ENCODE measurements at regions not wholly inside any gene's neighbourhood (a gene's known extent, or its start where the extent isn't known, plus 50 kb on each side); places are given as distances from the start of the nearest gene placed in this dataset.
A peak's percentile ranks its signal among the peaks of the same experiment; 100 is the strongest.
"Not testable (repeated sequence)": the region's sequence is repeated elsewhere in the genome, so short reads cannot be mapped to it uniquely, and the experiment has no call there.

DNA sequence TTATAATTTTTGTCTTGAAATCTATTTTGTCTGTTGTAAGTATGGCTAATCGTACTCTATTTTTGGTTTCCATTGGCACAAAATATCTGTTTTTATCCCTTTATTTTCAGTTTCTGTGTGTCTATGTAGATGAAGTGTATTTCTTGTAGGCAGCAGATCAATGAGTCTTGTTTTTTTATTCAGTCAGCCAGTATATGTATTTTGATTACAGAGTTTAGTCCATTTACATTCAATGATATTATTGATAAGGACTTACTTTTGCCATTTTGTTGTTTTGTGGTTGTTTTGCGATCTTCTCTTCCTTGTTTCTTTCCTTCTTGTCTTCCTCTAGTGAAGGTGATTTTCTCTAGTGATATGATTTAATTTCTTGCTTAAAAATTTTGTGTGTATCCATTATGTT is 336.3 kb upstream of the SPRY2 start:
- no peak for DNase-seq

DNA sequence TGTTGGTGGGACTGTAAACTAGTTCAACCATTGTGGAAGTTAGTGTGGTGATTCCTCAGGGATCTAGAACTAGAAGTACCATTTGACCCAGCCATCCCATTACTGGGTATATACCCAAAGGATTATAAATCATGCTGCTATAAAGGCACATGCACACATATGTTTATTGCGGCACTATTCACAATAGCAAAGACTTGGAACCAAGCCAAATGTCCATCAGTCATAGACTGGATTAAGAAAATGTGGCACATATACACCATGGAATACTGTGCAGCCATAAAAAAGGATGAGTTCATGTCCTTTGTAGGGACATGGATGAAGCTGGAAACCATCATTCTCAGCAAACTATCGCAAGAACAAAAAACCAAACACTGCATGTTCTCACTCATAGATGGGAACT is 334.5 kb upstream of the SPRY2 start:
- not testable (repeated sequence) for DNase-seq

DNA sequence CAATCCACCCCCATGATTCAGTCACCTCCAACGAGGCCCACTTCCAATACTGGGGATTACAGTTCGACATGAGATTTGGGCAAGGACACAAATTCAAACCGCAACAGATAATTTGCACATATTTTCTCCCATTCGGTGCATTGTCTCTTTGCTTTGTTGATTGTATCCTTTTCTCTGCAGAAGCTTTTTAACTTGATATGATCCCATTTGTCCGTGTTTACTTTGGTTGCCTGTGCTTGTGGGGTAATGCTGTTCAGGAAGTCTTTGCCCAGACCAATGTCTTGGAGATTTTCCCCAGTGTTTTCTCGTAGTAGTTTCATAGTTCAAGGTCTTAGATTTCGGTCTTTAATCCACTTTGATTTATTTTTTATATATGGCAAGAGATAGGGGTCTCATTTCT is 330.8 kb upstream of the SPRY2 start:
- no peak for DNase-seq

DNA sequence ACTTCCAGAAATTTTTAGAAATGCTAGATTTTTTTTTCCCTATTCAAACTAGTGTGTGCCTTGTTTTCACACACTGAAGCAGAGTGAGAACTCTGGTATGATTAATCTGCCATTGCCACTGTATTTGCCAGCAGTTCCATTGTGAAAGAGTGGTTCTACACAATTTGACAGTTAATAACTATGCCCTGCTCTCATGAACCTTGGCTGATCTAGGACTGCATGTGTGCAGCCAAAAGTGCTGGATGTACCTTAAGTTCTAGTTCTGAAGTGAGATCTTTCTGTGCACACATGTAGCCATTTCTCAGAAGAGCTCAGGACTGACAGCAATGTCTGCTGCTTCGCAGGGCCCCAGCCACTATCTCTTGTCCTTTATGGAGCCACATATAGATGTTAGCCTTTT is 328.2 kb upstream of the SPRY2 start:
- DNase-seq, result no peak

DNA sequence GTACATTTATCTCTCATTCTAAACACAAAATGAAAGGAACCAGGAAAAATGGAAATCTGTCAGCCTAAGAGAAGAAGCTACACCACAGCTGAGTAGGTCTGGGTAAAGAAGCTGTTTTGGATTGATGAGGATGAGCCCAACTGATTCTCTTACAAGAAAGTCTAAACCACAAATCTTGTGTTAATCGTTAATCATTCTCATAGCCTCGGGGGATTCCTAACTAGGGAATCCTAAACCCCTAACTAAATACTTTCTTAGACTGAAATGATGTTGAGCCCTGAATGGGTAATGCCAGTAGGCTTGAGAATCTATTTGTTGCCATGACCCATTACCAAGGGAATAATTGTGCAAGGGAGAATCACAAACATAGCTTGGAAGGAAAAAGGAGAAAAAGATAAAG is 327.5 kb upstream of the SPRY2 start:
- DNase-seq, result no peak

DNA sequence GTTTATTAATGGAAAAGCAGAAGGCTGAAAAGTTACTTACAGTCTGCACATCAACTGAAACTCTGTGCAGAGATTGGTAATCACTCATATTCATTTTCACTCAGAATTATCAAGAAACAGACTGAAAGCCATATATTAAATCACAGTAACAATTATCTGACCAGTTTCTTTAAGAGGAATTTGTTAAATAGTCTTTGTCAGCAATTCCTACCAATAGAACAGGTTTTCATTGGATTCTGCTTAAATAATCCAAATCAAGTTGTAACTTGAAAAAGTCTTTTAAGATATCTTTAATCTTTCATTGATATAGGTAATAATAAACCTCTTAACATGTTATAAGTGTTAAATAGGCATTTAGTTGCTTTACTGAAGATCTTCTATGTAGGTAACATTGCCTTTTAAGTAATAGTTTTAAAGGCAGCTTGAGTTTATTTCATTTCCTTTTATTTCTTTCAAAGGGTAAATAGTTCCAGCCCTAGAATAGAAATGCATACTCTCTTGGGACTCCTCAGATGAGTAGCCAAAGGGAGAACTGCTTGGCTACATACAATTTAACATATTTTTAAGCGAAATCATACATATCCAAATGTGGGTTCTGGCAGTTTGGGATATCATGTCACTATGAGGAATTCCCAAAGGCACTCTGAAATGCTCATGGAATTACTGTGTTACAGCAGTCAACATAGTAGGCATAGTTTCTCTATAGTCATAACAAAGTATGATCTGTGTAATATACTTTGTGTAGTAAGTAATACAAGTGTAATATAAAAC is 326.0 kb upstream of the SPRY2 start:
- DNase-seq, result no peak

DNA sequence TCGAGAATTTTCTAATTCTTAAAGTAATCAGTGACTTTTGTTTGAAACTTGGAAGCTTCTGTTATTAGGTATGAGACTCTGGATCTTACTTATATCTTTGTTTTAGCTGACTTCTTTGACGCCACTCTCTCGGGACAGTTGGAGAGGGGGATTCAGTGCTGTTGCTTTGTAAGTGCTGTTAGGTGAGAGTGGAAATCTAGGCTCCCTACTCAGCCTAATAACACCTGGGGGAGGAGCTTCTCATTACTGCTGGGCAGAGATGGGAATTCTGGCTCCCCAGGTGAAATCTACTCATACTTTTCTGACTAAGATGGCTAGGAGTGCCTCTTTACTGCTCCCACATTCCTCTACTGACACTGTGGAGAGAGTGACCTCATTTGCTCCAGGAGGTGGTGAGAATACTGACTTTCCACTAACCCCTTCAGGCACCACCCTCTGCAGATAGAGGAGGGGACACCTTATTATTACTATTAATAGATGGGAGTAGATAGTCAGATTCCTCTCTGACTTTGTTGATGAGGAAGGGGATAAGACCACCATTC is 324.9 kb upstream of the SPRY2 start:
- DNase-seq, result no peak

DNA sequence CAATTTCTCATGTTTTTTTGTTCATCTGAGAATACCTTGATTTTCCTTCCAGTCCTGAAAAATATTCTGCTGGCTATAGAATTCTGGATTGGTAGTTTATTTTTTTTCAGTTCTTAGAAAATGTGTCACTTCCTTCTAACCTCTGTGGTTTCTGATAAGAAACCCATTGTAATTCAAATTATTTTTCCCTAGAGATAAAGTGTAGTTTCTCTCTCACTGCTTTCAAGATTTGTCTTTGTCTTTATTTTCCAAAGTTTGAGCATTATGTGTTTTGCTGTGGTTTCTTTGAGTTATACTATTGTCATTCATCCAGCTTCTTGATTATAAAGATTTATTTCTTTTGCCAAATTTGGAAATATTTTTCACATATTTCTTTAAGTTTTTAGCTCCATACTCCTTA is 324.0 kb upstream of the SPRY2 start:
- DNase-seq, result no peak

DNA sequence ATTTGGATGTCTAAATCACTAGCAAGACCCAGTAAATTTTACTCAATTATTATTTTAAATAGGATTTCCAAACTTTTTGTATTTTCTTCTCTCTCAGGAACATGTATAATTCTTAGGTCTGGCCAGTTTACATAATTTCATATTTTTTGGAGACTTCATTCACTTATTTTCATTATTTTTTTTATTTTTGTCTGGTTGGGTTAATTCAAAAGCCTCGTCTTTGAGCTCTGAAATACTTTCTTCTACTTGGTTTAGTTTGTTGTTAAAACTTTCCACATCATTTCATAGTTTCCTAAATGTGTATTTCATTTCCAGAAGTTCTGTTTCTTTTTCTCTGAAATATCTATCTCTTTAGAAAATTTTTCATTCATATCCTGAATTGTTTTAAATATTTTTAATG is 322.9 kb upstream of the SPRY2 start:
- no peak for DNase-seq

DNA sequence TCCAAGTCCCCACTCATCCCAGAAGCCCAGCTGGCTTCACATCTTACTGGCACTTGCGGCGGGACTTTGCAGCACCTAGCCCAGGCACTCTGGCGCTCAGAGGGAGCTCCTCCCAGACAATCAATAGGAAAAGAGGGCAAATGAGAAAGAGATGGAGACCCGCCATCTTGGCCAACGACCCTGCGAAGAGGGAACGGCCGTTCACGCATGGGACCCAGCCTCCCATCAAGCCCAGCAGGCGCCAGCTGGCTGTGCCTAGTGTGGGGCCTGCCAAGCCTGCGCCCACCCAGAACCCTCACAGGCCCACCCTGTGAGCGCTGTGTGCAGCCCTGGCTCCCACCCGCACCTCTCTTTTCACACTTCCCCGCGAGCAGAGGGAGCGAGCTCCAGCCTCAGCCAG is 317.8 kb upstream of the SPRY2 start:
- DNase-seq, result no peak

DNA sequence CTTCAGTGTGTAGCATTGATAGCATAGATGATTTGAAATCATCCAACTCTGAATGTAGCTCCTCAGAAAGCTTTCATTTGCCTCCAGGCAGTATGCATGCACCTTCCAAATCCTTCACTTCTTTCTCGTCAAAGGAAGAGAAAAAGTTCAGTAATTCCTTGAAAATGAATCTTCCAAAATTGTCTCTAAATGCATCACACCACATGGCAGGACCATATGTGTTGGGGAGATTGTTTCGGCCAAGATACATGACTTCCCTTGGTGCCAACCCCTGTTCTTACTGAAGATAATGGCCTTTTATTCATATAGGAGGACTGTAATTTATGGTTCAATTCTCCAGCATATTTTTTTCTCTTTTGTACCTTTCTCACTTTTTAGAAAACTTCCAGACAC is 315.6 kb upstream of the SPRY2 start:
- no peak for DNase-seq

DNA sequence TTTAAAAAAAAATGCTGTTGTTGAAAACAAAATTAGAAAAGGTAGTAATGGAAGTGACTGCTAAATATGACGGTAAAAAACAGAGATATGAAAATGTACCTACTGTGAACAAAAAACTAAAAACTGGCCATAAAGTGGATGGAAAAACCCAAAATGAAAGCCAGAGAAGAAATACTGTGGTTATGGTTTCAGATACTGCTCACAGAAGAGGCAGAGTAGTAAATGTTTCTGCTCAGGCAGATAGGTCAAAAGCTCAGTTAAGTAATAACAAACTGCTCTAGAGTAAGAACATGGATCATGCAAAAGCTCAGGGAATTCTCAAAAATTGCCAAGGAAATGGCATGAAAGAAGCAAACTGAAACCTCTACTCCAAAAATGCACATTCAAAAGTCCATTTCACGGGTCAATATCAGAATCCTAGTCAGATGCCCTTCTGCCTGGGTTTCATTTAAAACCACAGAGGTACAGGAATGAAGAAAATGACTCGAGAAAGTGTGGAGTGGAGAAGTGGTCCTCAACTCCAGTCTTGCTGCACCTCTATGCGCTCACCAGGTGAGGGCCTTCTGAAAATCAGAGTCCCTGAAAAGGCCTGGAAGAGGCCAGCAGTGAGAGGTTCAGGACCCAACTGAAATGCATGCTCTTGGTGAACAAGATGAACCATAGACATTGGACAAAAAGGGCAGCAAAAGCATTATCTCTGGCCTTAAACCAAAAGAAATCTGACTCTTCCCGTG is 315.0 kb upstream of the SPRY2 start:
- DNase-seq, result no peak

DNA sequence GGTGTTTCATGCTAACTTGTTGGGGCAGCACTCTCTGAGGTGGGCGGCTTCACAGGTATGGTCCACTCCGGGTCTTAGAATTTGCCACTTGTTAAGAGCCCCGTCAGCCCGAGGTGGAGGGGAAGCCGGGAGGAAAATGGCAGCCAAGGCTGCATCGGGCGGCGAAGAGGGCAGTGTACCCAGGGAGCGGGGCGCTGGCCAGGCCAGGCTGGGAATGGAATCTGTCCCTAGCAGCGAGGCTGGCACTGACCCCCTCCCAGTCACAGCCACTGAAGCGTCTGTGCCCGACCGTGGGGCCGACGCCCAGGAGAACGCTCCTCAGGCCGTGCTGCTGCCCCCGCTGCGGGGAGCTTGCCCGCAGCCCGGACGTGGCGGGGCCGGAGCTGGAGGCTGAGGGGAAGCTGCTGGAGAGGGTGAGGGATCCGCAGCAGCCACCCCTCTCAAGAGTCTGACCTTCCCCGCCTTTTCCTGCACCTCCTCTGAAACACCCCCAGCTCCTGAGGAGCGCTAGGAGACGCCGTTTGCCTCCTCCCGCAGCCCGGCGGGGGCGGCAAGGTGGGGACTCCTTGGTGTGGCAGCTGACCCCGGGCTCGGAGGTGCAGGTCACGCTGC is 313.8 kb upstream of the SPRY2 start:
- peak in 1 of 2 experiments; percentile 2 for DNase-seq

DNA sequence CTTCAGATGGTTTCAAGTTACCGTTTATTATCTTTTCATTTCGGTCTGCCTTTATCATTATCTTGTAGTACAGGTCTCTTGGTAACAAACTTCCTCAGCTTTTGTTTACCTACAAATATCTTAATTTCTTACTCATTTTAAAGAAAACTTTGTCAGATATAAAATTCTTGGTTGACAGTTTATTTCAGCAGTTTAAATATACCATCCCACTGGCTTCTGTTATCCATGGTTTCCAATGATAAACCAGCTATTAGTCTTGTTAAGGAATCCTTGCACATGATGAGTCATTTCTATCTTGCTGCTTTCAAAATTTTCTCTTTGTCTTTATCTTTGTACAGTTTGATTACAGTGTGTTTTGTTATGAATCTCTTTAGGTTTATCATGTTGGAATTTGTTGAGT is 308.3 kb upstream of the SPRY2 start:
- DNase-seq, result no peak

DNA sequence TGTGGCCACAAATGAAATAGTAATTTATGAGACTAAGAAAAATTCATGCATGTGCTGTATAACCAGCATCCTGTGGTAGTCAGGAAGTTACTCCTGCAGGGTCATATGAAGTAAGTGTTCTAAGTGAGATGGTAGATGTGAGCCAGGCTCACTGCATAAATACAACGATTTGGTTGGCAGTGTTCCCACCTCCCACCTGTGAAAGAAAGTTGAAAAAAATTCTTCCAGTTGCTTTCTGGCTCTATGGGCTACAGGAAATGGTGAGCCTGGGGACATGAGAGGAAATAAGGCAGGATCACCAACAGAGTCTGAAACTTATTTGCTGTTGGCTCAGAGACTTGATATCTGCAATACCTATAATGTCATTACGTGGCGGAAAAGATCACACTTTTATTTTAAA is 301.7 kb upstream of the SPRY2 start:
- no peak for DNase-seq

DNA sequence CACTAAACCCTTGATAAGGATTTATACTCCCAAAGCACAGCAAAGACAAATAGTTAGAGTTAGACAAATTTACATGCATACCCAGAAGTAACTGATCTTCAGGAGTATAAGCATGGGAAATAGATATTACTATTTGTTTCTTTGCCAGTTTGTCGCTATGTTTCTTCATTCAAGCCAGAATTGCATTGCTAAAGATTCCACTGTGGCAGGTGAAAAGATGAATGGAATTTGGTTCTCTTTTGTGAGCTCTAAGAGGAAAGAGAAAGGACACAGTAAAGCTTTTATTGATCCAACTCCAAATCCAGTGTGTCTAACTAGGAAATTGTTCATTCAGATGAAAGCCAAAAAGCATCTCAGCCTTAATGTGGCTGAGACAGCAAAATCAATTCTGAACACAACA is 292.3 kb upstream of the SPRY2 start:
- DNase-seq, result no peak

DNA sequence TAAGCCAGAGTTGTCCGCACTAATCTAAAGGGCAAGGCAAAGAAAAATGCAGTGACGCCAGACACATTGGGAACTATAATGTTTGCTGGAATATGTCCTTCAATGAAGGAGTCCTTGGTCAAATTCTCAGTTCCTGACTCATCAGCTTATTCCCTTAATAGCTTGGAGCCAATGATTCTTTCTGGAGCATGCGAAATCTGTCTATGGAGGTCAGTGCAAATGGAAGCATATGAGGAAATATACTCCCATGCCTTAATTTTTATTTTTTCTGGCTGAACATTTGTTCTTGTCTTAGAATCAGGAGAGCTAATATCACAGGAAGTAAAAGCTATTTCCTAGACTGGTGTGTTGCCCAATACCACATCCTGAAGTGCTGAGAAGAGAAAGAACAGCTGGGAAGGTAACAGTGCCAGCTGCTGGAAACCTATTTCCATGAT is 289.8 kb upstream of the SPRY2 start:
- DNase-seq, result no peak

DNA sequence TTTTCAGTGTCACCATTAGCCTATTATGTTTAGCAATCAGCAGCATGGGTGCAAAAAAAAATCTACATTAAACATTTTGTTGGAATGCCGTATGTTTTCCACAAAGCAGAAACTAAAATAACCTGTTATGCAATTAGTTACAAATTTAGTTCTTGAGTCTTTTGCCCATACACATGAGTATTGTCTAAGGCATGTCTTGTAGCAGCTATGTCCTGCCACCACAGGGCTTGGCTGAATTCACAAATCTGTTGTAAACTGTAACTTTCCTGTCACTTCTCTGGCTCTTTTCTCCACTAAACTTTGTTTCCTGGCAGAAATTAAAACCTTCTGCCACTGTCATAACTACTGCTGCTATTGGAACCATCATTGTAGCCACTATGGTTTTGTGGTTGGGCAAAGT is 277.9 kb upstream of the SPRY2 start:
- DNase-seq, result no peak

DNA sequence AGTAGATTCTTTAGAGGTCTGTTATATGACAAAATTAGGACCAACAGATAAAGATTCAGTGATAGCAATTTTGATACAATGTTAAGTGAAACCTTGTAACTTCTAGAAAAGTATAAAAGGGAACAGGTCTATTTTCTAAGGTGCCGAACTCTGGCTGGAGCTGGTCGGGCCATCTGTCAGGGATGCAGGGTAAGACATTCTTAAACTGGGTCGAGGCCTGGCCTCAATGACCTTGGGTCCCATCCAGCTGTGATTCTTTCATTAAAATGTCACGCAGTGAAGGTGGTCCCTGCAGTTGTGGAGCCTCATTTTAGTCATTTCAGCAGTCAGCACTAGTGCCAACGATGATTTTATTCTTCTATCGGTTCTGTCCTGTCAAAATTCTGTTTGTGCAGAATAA is 271.9 kb upstream of the SPRY2 start:
- DNase-seq, result no peak

DNA sequence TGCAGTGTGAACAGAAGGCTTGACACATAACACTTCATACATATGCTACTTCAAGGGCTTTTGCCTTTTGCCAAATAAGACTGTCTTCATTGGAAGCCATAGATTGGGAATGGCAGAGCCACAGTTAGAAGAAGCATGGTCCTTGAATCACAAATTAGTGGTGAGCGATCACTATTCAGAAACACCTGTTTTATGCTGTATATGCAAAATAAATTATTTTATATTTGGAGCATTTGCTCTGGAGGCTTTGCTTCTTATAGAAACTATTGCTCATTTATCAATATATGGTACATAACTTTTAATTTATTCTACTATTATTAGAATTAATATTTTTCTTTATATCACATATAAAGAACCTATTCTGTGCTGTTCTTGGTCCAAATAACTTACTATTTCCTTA is 270.4 kb upstream of the SPRY2 start:
- DNase-seq, result no peak

DNA sequence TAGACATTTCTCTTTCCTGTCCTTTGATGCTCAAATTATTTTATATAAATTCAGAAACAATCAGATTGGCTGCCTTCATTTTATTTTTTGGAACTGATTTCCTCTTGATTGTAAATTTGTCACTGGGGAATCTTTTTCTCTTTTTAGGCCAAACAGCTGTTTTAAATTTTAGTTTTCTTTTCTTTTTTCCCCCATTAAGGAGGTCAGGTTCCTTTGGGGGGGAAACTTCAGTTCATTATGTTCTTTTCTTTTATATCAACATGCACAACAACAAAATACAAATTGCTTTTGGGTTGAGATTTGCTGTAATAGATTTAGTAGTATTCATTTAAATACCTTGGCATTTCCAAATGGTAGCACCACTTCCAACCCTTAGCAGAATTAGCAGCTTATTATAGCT is 264.8 kb upstream of the SPRY2 start:
- no peak for DNase-seq

DNA sequence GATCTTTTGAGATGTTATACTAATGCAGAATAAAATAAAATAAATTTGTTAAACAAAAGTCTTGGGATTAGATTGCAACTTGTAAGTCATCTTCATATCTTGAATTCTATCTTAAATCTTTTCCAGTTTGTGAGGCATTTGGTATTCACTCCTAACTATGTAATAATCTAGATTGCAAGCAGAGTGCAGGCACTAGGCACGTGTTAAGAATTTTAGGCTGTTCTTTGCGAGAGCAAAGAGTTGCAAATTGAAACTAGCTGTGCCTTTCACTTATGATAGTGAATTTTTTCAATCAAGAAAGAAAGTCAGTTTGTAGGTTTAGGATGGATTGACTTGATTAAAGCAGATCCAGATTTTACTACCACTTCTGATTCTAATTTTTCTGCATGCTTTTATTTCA is 264.1 kb upstream of the SPRY2 start:
- no peak for DNase-seq

DNA sequence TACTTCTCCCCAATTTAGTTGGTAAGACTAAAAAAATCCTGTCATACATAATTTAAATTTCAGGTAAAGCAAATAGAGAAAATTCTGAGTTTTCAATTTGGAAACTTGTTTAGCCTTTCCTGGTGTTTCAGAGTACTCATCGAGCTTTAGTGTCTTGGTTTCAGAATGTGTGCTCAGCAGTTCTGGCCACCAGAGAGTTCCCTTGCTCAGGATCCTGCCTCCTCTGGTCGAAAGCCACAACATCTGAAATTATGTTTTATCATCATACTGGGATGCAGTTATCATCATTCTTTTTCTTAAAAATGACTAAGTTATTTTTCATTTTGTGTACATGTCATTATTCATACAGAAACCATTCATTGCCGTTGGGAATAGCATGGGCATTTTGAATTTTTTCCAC is 263.2 kb upstream of the SPRY2 start:
- no peak for DNase-seq

DNA sequence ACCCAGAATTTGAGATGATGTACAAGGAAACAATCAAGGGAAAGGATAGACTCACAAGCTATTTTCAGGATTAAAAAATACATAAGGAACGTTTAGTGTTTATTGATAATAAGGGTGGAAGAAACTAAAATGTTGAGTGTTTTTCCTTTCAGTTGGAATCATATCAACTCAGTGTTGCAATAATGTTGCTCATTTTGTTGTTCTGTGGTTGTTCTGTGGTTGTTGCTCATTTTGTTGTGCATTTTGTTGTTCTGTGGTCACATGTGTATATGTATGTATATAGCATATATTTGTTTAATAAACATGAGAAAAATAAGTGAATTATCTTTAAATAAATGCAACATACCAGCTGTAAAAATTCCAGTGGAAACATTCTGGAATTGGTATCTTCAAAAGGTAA is 262.4 kb upstream of the SPRY2 start:
- no peak for DNase-seq
